HCT116 (cell line): ENCODE measurements at regions not wholly inside any gene's neighbourhood (a gene's known extent, or its start where the extent isn't known, plus 50 kb on each side); places are given as distances from the start of the nearest gene placed in this dataset.

Experiments used
- ATAC-seq: fragments of 200-7000 bp; cut with Tn5 transposase; 2 replicates; pipeline ENCODE4 v1.9.1; 2020; ENCODE audit warnings: mild to moderate bottlenecking, moderate library complexity
- BruUV-seq: library from RNA; stranded (reverse); fragments of 400-500 nt; replicated peaks from 2 replicates; lab custom pipeline; 2021; lab: Mats Ljungman, UMichigan
- CTCF ChIA-PET: fragments of 300-600 bp; sonication (Branson Sonifier 250); formaldehyde crosslinking; loops from one replicate; lab custom pipeline; 2021; ENCODE audit warnings: antibody characterized with exemption; lab: Charles Lee
- POLR2A ChIA-PET: fragments of 300-600, 350-600 bp; sonication (Branson Sonifier 250); formaldehyde crosslinking; loops from one replicate; lab custom pipeline; 2021; ENCODE audit warnings: antibody characterized with exemption; lab: Charles Lee
- RAD21 ChIA-PET, 2 experiments: fragments of 300-600 bp; sonication (Branson Sonifier 250); formaldehyde crosslinking; loops; one replicate each; lab custom pipeline; 2023; ENCODE audit warnings: low total read pairs in 2 of 2; ENCODE audit not compliant: uncharacterized antibody in 2 of 2, unreplicated experiment in 2 of 2, low non-redundant PET in 1 of 2; lab: Charles Lee
- DNase-seq: peaks from one replicate; pipeline ENCODE4 v3.0.0-alpha.2; 2010; ENCODE audit warnings: low read depth, low spot score
- H2AFZ ChIP-seq: fragments of 200-600 bp; shearing (Covaris generic), sonication (generic); 2 replicates; pipeline ENCODE4 v1.6.1; 2017; ENCODE audit warnings: low read depth, mixed run types, mixed read lengths, antibody characterized with exemption, low read length; ENCODE audit not compliant: poor library complexity, severe bottlenecking
- H3K27ac ChIP-seq: 2 replicates; pipeline ENCODE4 v1.5.1; 2012; ENCODE audit warnings: low read depth, low read length
- H3K27me3 ChIP-seq: fragments of 200-600 bp; sonication (generic); 2 replicates; pipeline ENCODE4 v1.6.1; 2016; ENCODE audit warnings: mixed run types, low read length, mixed read lengths; ENCODE audit not compliant: insufficient read depth
- H3K36me3 ChIP-seq, 2 experiments: fragments of 200-500 bp in 1 of 2; fragments of 200-600 bp in 1 of 2; sonication (Bioruptor generic) in 1 of 2; sonication (generic) in 1 of 2; 2 replicates each; pipeline versions ENCODE4 v1.5.1 to v1.6.1; 2014 to 2016; ENCODE audit warnings: low read length in 2 of 2, inconsistent platforms in 1 of 2, mixed read lengths in 1 of 2, mixed run types in 1 of 2; ENCODE audit not compliant: insufficient read depth in 2 of 2, control insufficient read depth in 1 of 2
- H3K4me1 ChIP-seq, 2 experiments: fragments of 200-600 bp in 1 of 2; sonication (generic) in 1 of 2; 2 replicates each; pipeline versions ENCODE4 v1.5.1 to v1.6.1; 2012 to 2017; ENCODE audit warnings: low read length in 2 of 2, inconsistent platforms in 1 of 2, mild to moderate bottlenecking in 1 of 2, mixed read lengths in 1 of 2, mixed run types in 1 of 2, moderate library complexity in 1 of 2; ENCODE audit not compliant: insufficient read depth in 2 of 2, control insufficient read depth in 1 of 2
- H3K4me2 ChIP-seq: fragments of 200-600 bp; sonication (generic); 2 replicates; pipeline ENCODE4 v1.6.1; 2017; ENCODE audit warnings: mixed run types, low read length, mixed read lengths
- H3K4me3 ChIP-seq, 2 experiments: fragments of 200-600 bp in 1 of 2; sonication (generic) in 1 of 2; replicated peaks in 1 of 2; 2 replicates each; pipeline ENCODE4 v1.5.1; 2011 to 2016; ENCODE audit warnings: low read length in 2 of 2, control low read depth in 1 of 2, low read depth in 1 of 2, mild to moderate bottlenecking in 1 of 2, mixed read lengths in 1 of 2, mixed run types in 1 of 2
- H3K79me2 ChIP-seq: fragments of 200-600 bp; sonication (generic); 2 replicates; pipeline ENCODE4 v1.6.1; 2017; ENCODE audit warnings: mild to moderate bottlenecking, mixed run types, low read length, moderate library complexity, mixed read lengths; ENCODE audit not compliant: insufficient read depth
- H3K9ac ChIP-seq: fragments of 200-600 bp; sonication (generic); 2 replicates; pipeline ENCODE4 v1.6.1; 2016; ENCODE audit warnings: low read length, mixed read lengths
- H3K9me2 ChIP-seq: fragments of 200-600 bp; sonication (generic), shearing (Covaris generic); 2 replicates; pipeline ENCODE4 v1.6.1; 2017; ENCODE audit warnings: mixed run types, mild to moderate bottlenecking, moderate library complexity; ENCODE audit not compliant: insufficient read depth
- H3K9me3 ChIP-seq, 2 experiments: fragments of 200-500 bp in 1 of 2; fragments of 200-600 bp in 1 of 2; sonication (Bioruptor generic) in 1 of 2; sonication (generic) in 1 of 2; 2 replicates each; pipeline ENCODE4 v1.6.1; 2014 to 2017; ENCODE audit warnings: low read length in 2 of 2, mixed read lengths in 2 of 2, inconsistent platforms in 1 of 2, low read depth in 1 of 2, mild to moderate bottlenecking in 1 of 2, mixed run types in 1 of 2, moderate library complexity in 1 of 2; ENCODE audit not compliant: control insufficient read depth in 1 of 2, insufficient read depth in 1 of 2
- H4K20me1 ChIP-seq: fragments of 200-600 bp; sonication (generic), shearing (Covaris generic); 2 replicates; pipeline ENCODE4 v1.6.1; 2017; ENCODE audit warnings: mixed run types, mild to moderate bottlenecking, moderate library complexity; ENCODE audit not compliant: insufficient read depth
- CBX3 ChIP-seq: IDR thresholded peaks from 2 replicates; pipeline ENCODE4 v1.6.1; 2012; ENCODE audit warnings: low read depth
- CEBPB ChIP-seq: IDR thresholded peaks from 2 replicates; pipeline ENCODE4 v1.6.1; 2012; ENCODE audit warnings: low read depth
- EGR1 ChIP-seq: IDR thresholded peaks from 2 replicates; pipeline ENCODE4 v1.6.1; 2012; ENCODE audit warnings: low read depth
- EZH2 ChIP-seq: fragments of 200-600 bp; sonication (generic); IDR thresholded peaks from 2 replicates; pipeline ENCODE4 v1.6.1; 2017; ENCODE audit warnings: antibody characterized with exemption, mixed run types
- EZH2phosphoT487 ChIP-seq: fragments of 200-600 bp; IDR thresholded peaks from 2 replicates; pipeline ENCODE4 v1.6.1; 2018; ENCODE audit warnings: antibody characterized with exemption, borderline replicate concordance
- FOSL1 ChIP-seq: IDR thresholded peaks from 2 replicates; pipeline ENCODE4 v1.6.1; 2012; ENCODE audit warnings: low read depth
- POLR2A ChIP-seq: IDR thresholded peaks from 2 replicates; pipeline ENCODE4 v1.7.0; 2011; ENCODE audit warnings: borderline replicate concordance; ENCODE audit not compliant: insufficient read depth, insufficient read length; ENCODE audit errors: extremely low read depth
- RAD21 ChIP-seq: IDR thresholded peaks from 2 replicates; pipeline ENCODE4 v1.6.1; 2012; ENCODE audit warnings: low read depth, mild to moderate bottlenecking
- SIN3A ChIP-seq: IDR thresholded peaks from 2 replicates; pipeline ENCODE4 v1.6.1; 2012; ENCODE audit warnings: low read depth
- SP1 ChIP-seq: IDR thresholded peaks from 2 replicates; pipeline ENCODE4 v1.6.1; 2012; ENCODE audit warnings: low read depth
- TCF7L2 ChIP-seq: IDR thresholded peaks from 2 replicates; pipeline ENCODE4 v1.7.0; 2011; ENCODE audit warnings: borderline replicate concordance, inconsistent platforms; ENCODE audit not compliant: insufficient read depth, insufficient read length; ENCODE audit errors: extremely low read depth
- YY1 ChIP-seq: IDR thresholded peaks from 2 replicates; pipeline ENCODE4 v1.6.1; 2011; ENCODE audit warnings: low read length, low read depth, moderate library complexity, mild to moderate bottlenecking; ENCODE audit not compliant: insufficient replicate concordance; ENCODE audit errors: extremely low read depth
- ZFX ChIP-seq: fragments of 450-650 bp; IDR thresholded peaks from 2 replicates; pipeline ENCODE4 v1.6.1; 2017
- intact Hi-C: fragments of 100-400 bp; cut with micrococcal nuclease; formaldehyde crosslinking; loops from 2 replicates; pipeline ENCODE4 v1.10.0; 2022
- TF ChIP-seq, protein P1 (sequence below): IDR thresholded peaks from 2 replicates; pipeline ENCODE4 v1.6.1; 2011; ENCODE audit warnings: mild to moderate bottlenecking, low read length, moderate library complexity; ENCODE audit not compliant: insufficient replicate concordance; ENCODE audit errors: extremely low read depth
- TF ChIP-seq, protein P2 (sequence below): IDR thresholded peaks from 2 replicates; pipeline ENCODE4 v1.6.1; 2012; ENCODE audit warnings: low read depth
- TF ChIP-seq, protein P3 (sequence below): IDR thresholded peaks from 2 replicates; pipeline ENCODE4 v1.6.1; 2012
- TF ChIP-seq, protein P4 (sequence below): IDR thresholded peaks from 2 replicates; pipeline ENCODE4 v1.6.1; 2012

DNA sequence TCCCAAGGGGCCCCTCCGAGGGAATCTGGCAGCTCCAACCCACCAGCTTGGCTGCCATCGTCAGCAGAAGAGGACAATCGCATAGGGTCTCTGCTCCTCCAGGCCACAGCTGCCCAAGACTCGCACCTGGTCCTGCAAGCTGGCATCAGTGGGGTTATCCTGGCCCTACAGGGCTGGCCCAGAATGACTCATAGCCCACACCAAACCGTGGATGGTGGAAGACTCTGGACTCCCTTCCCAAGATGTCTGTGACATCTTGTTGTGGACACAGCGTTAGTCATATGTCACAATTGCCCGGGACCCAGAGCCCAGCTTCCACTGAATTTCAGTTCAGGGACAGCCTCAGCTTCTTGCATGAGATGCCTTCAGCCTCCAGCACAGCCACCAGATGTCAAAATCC lies 91.5 kb upstream of the CUX1 start:
- intact Hi-C loops: no loop called here
- H3K79me2 ChIP-seq: no peaks in the 10 kb centered on the region
- ATAC-seq (no peak), DNase-seq (no peak)
- H4K20me1 ChIP-seq: no peaks in the 10 kb centered on the region
- no peaks in the 10 kb centered on the region for H3K9me2 ChIP-seq
- ChIA-PET RAD21 (no interaction called here), CTCF (no interaction called here), POLR2A (no interaction called here)
- TF ChIP-seq EZH2phosphoT487 (no peak), SIN3A (no peak), POLR2A (no peak), YY1 (no peak), FOSL1 (no peak)
- TF ChIP-seq, protein P1, sequence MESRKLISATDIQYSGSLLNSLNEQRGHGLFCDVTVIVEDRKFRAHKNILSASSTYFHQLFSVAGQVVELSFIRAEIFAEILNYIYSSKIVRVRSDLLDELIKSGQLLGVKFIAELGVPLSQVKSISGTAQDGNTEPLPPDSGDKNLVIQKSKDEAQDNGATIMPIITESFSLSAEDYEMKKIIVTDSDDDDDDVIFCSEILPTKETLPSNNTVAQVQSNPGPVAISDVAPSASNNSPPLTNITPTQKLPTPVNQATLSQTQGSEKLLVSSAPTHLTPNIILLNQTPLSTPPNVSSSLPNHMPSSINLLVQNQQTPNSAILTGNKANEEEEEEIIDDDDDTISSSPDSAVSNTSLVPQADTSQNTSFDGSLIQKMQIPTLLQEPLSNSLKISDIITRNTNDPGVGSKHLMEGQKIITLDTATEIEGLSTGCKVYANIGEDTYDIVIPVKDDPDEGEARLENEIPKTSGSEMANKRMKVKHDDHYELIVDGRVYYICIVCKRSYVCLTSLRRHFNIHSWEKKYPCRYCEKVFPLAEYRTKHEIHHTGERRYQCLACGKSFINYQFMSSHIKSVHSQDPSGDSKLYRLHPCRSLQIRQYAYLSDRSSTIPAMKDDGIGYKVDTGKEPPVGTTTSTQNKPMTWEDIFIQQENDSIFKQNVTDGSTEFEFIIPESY: no peak
- H3K36me3 ChIP-seq: no peaks in the 10 kb centered on the region
- no peak overlapping the region for H3K9ac ChIP-seq
- no peaks in the 10 kb centered on the region for H3K27me3 ChIP-seq
- peaks cover 12 to 19% of the 10 kb centered on the region in 2 experiments for H3K4me1 ChIP-seq
- H3K27ac ChIP-seq: no peak overlapping the region
- BruUV-seq: no TSS peak
- H3K4me3 ChIP-seq: no peak overlapping the region
- no peak overlapping the region for H3K4me2 ChIP-seq
- H2AFZ ChIP-seq: no peak overlapping the region
- H3K9me3 ChIP-seq: no peaks in the 10 kb centered on the region

DNA sequence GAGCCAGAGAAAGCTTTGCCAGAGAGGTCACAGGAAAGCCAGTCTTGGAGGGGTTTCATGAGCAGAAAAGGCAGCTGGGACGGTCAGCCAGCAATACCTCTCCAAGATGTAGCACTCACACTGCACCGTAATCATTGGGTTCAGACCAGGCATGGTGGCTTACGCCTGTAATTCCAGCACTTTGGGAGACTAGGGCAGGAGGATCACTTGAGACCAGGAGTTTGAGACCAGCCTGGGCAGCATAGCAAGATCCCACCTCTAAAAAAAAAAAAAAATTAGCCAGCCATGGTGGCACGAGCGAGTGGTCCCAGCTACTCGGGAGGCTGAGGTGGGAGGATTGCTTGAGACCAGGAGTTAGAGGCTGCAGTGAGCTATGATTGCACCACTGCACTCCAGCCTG lies 90.2 kb upstream of the CUX1 start:
- BruUV-seq: no TSS peak
- Histone ChIP-seq H3K4me3 (no peak overlapping the region), H3K27me3 (no peaks in the 10 kb centered on the region), H3K36me3 (no peaks in the 10 kb centered on the region), H3K79me2 (no peaks in the 10 kb centered on the region), H3K9me3 (no peaks in the 10 kb centered on the region), H2AFZ (no peak overlapping the region), H3K9ac (no peak overlapping the region), H3K4me1 (peaks cover 12 to 24% of the 10 kb centered on the region in 2 experiments), H3K27ac (no peak overlapping the region), H3K4me2 (no peak overlapping the region), H3K9me2 (no peaks in the 10 kb centered on the region), H4K20me1 (no peaks in the 10 kb centered on the region)
- intact Hi-C loops: no loop called here
- ChIA-PET POLR2A (no interaction called here), CTCF (no interaction called here), RAD21 (no interaction called here)
- no peak for ATAC-seq
- DNase-seq: no peak
- TF ChIP-seq, protein P2, sequence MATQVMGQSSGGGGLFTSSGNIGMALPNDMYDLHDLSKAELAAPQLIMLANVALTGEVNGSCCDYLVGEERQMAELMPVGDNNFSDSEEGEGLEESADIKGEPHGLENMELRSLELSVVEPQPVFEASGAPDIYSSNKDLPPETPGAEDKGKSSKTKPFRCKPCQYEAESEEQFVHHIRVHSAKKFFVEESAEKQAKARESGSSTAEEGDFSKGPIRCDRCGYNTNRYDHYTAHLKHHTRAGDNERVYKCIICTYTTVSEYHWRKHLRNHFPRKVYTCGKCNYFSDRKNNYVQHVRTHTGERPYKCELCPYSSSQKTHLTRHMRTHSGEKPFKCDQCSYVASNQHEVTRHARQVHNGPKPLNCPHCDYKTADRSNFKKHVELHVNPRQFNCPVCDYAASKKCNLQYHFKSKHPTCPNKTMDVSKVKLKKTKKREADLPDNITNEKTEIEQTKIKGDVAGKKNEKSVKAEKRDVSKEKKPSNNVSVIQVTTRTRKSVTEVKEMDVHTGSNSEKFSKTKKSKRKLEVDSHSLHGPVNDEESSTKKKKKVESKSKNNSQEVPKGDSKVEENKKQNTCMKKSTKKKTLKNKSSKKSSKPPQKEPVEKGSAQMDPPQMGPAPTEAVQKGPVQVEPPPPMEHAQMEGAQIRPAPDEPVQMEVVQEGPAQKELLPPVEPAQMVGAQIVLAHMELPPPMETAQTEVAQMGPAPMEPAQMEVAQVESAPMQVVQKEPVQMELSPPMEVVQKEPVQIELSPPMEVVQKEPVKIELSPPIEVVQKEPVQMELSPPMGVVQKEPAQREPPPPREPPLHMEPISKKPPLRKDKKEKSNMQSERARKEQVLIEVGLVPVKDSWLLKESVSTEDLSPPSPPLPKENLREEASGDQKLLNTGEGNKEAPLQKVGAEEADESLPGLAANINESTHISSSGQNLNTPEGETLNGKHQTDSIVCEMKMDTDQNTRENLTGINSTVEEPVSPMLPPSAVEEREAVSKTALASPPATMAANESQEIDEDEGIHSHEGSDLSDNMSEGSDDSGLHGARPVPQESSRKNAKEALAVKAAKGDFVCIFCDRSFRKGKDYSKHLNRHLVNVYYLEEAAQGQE: no peak
- TF ChIP-seq, protein P3, sequence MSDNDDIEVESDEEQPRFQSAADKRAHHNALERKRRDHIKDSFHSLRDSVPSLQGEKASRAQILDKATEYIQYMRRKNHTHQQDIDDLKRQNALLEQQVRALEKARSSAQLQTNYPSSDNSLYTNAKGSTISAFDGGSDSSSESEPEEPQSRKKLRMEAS: no peak
- TF ChIP-seq SP1 (no peak), EGR1 (no peak), EZH2phosphoT487 (no peak), FOSL1 (no peak), CBX3 (no peak), CEBPB (no peak), RAD21 (no peak), EZH2 (no peak), POLR2A (no peak), ZFX (no peak), TCF7L2 (no peak)
- TF ChIP-seq, protein P4, sequence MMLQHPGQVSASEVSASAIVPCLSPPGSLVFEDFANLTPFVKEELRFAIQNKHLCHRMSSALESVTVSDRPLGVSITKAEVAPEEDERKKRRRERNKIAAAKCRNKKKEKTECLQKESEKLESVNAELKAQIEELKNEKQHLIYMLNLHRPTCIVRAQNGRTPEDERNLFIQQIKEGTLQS: no peak
